Epithelial cell of esophagus (primary cell): ENCODE measurements at regions not wholly inside any gene's neighbourhood (a gene's known extent, or its start where the extent isn't known, plus 50 kb on each side); places are given as distances from the start of the nearest gene placed in this dataset.
A peak's percentile ranks its signal among the peaks of the same experiment; 100 is the strongest.

Experiments
- DNase-seq: peaks from one replicate; pipeline ENCODE4 v3.0.0; 2010; ENCODE audit warnings: low read depth
- H3K4me3 ChIP-seq: 2 replicates; pipeline ENCODE4 v1.5.1; 2011; ENCODE audit warnings: mild to moderate bottlenecking, low read length, control low read depth
- TF ChIP-seq, protein P1 (sequence below): IDR thresholded peaks from 2 replicates; pipeline ENCODE4 v1.5.1; 2011; ENCODE audit warnings: low read depth, mild to moderate bottlenecking, low read length, control low read depth, inconsistent platforms; ENCODE audit not compliant: insufficient read depth; ENCODE audit errors: missing control alignments

GRCh38 chr17:77504652-77505155, 363.9 kb downstream of the SEC14L1 start:
- no peak for DNase-seq
- TF ChIP-seq, protein P1, sequence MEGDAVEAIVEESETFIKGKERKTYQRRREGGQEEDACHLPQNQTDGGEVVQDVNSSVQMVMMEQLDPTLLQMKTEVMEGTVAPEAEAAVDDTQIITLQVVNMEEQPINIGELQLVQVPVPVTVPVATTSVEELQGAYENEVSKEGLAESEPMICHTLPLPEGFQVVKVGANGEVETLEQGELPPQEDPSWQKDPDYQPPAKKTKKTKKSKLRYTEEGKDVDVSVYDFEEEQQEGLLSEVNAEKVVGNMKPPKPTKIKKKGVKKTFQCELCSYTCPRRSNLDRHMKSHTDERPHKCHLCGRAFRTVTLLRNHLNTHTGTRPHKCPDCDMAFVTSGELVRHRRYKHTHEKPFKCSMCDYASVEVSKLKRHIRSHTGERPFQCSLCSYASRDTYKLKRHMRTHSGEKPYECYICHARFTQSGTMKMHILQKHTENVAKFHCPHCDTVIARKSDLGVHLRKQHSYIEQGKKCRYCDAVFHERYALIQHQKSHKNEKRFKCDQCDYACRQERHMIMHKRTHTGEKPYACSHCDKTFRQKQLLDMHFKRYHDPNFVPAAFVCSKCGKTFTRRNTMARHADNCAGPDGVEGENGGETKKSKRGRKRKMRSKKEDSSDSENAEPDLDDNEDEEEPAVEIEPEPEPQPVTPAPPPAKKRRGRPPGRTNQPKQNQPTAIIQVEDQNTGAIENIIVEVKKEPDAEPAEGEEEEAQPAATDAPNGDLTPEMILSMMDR, result no peak
- H3K4me3 ChIP-seq, result no peak overlapping the region

DNA sequence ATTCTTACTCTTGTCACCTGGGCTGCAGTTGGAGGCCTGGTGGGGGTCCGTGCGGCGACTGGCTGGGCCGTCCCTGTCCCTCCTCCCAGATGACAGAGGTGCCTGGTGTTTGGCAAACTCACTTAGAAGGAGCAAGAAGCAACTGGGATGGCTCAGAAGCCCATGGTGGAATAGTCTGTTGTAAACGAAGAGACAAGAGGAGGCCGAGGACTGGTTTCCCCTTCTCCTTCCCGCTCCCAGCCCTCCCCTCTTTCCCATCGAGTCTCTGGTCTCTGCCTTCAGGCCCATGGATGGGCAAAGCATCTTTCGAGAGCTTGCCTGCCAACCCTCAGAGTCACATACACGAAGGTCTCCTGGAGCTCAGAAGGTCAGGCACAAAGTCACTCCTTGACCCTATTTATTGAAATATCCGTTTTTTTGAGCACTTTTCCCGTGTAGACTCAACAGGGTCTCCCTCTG, 364.4 kb downstream of the SEC14L1 start:
- TF ChIP-seq, protein P1, result no peak
- no peak overlapping the region for H3K4me3 ChIP-seq
- no peak for DNase-seq

- TF ChIP-seq, protein P1, result no peak
- no peak overlapping the region for H3K4me3 ChIP-seq
These were observed 365.7 kb downstream of the SEC14L1 start for GRCh38 chr17:77506371-77506991.

DNA sequence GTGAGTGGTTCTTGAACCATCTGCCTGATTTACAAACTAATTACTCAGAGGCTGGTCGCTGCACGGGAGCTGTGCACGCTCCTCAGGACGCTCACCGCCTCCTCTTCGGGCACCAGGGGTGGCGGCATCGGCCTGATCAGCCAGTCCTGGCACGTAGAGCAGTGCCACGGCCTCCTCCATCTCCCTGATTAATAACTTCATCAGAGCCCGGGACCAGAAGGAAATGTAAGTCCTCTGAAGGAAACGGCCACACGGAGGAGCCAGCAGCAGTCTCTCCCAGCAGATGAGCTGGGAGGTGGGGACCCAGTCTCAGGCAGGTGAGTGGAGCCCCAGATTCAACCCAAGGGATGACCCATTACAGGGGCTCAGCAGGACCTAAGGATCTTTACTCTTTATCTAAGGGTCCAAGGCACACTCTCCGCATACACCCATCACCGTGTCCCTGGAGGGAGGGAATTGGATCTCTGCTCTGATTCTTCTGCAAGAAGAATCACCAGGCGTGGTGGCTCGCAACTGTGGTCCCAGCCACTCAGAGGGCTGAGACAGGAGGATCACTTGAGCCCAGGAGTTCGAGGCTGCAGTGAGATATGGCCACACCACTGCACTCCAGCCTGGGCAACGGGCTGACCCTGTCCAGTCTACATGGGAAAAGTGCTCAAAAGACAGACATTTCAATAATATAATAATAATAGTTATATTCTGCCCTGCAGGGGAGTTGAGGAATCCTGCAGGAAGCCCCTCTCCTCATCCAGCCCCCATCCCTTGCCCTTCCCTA, 366.5 kb downstream of the SEC14L1 start:
- TF ChIP-seq, protein P1, result peak; percentile 30
- peak; percentile 47 for DNase-seq
- H3K4me3 ChIP-seq, result no peak overlapping the region

More at GRCh38 chr17:77506371-77506991, 365.7 kb downstream of the SEC14L1 start:
- DNase-seq, result no peak

DNA sequence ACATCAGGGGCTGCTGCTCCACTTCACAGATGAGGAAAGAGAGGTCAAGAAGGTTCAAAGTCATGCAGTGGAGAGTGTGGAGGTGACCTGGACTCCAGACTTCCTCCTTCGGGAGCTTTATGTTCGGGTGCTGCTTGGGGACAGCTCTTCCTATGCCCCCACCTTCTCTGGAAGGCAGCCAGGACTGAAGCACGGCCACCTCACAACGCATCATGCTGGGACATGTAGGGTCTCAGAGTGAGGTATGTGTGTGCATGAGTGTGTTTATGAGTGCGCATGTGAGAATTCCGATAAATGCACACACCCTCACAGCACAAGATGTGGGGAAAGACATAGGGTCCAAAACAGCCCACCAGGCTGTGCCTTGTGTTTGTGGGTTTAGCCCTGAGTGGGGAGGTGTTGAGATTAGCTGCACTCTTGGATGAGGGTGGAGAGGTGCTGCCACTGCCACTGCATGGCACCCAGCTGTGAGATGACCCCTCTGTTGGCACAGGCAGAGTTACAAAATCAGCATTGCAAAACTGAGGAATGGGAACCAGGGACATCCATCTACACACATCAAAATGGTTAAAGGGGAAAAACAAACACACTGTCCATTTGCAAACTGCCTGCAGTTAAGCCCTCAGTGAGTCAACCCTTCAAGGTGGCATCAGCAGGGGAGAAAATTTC, 367.4 kb downstream of the SEC14L1 start:
- peak; percentile 77 for DNase-seq
- TF ChIP-seq, protein P1, result no peak
- no peak overlapping the region for H3K4me3 ChIP-seq

GRCh38 chr17:77509089-77509488, 368.3 kb downstream of the SEC14L1 start:
- no peak for DNase-seq
- TF ChIP-seq, protein P1, result no peak
- H3K4me3 ChIP-seq, result no peak overlapping the region
